ENCODE measurements at regions not wholly inside any gene's neighbourhood (a gene's known extent, or its start where the extent isn't known, plus 50 kb on each side); places are given as distances from the start of the nearest gene placed in this dataset.

- no peak for ATAC-seq
- no peak overlapping the region for H3K27ac ChIP-seq
These were observed 1356.4 kb upstream of the TMEM132C start for GRCh38 chr12:126910570-126910969.

GRCh38 chr12:126912111-126912510 is 1354.9 kb upstream of the TMEM132C start:
- H3K4me1 ChIP-seq = no peaks in the 10 kb centered on the region
- intact Hi-C loops (cut with DNase I) = no loop called here
- H3K36me3 ChIP-seq = no peaks in the 10 kb centered on the region
- no peak overlapping the region for H3K4me3 ChIP-seq
- no peak for ATAC-seq
- no peak for TF ChIP-seq CTCF (IDR thresholded peaks at IDR 0.05)
- DNase-seq = no peak
- H3K27ac ChIP-seq = no peak overlapping the region
- H3K9me3 ChIP-seq = no peaks in the 10 kb centered on the region
- H3K27me3 ChIP-seq = no peaks in the 10 kb centered on the region

More at GRCh38 chr12:126910570-126910969, 1356.4 kb upstream of the TMEM132C start:
- Histone ChIP-seq H3K36me3 (no peaks in the 10 kb centered on the region), H3K9me3 (no peaks in the 10 kb centered on the region), H3K4me1 (no peaks in the 10 kb centered on the region), H3K27me3 (no peaks in the 10 kb centered on the region), H3K4me3 (no peak overlapping the region)
- no peak for TF ChIP-seq CTCF (IDR thresholded peaks at IDR 0.05)
- intact Hi-C loops (cut with DNase I) = no loop called here
- DNase-seq = no peak

DNA sequence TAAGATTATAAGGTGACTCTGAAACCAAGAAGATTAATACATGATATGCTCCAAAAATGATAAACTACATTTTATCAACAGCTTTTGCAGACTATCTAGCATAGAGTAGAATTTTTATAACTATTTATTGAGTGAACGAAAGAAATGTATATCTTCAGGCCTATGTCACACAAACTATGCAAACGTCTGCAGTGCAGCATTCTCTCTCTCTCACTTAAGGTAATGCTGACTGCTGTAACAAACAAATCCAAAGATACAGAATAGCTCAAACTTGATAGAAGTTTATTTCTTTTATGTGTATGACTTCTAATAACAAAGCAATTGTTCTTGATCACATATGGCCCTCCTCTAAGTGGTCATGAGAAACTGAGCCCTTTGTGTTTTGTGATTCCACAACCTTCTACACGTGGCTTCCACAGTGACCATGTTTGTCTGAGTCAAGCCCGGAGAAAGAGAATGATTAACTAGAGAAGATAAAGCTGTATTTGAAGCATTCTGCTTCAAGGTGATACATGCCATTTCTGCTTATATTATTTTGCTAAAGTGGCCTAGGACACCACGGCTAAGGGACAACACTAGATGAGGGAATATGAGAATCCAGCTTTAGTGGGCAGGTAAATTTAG is 1352.7 kb upstream of the TMEM132C start:
- Histone ChIP-seq H3K27me3 (no peaks in the 10 kb centered on the region), H3K36me3 (no peaks in the 10 kb centered on the region), H3K4me1 (no peaks in the 10 kb centered on the region), H3K9me3 (no peaks in the 10 kb centered on the region), H3K27ac (no peak overlapping the region), H3K4me3 (no peak overlapping the region)
- DNase-seq (no peak), ATAC-seq (no peak)
- intact Hi-C loops (cut with DNase I) = no loop called here
- TF ChIP-seq CTCF (IDR thresholded peaks at IDR 0.05) = no peak

DNA sequence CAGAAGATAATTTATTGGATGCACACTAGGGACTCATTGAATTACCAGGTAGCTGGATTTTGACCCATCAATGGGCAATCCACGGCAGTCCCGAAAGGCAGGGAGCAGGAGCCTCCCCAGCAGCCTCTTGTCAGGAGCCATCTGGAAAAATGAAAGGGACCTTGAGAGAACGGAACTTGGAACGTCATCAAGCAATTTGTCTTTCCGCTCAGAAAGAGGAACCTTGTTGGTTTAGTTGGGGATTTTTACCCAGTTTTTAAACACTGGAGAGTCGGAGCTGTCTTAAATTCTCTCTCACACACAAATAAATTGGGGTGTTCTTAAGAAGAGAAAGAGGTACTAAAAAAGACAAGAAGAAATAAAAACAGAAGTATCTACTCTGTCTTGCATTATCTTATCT is 1351.7 kb upstream of the TMEM132C start:
- Histone ChIP-seq H3K4me1 (no peaks in the 10 kb centered on the region), H3K36me3 (no peaks in the 10 kb centered on the region), H3K27me3 (no peaks in the 10 kb centered on the region), H3K27ac (no peak overlapping the region), H3K9me3 (no peaks in the 10 kb centered on the region), H3K4me3 (no peak overlapping the region)
- no peak for ATAC-seq
- intact Hi-C loops (cut with DNase I) = no loop called here
- TF ChIP-seq CTCF (IDR thresholded peaks at IDR 0.05) = no peak
- no peak for DNase-seq

DNA sequence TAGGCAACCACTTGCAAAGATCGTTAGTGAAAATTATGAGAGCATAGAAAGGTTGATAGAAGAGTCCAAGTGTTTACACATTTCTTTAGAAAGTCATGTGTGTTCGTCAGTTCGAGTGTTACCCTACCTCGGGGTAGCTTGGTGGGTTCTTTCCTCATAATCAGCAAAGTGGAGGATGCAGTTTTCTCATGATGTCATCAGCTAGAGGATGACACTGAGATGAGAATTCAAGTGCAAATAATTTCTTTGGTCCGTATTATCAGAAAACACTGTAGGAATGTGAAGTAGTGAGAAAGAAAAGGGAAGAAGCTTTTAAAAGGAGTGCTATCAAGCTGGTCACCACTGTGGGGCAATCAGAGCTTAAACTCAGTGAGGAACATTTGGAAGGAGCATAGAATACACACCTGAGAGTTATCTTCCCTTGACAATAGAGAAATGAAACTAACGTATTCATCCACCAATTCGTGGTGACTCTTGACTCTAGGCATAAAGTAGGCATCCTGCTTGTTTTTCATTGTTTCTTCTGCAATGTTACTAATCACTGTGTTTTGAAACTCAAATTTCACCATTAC is 1340.9 kb upstream of the TMEM132C start:
- DNase-seq (no peak), ATAC-seq (no peak)
- Histone ChIP-seq H3K27ac (no peak overlapping the region), H3K4me1 (no peaks in the 10 kb centered on the region), H3K4me3 (no peak overlapping the region), H3K36me3 (no peaks in the 10 kb centered on the region), H3K9me3 (no peaks in the 10 kb centered on the region), H3K27me3 (no peaks in the 10 kb centered on the region)
- no peak for TF ChIP-seq CTCF (IDR thresholded peaks at IDR 0.05)
- intact Hi-C loops (cut with DNase I) = no loop called here

All from upper lobe of right lung (tissue), 1 donor.